Neuron (in vitro differentiated cells): ENCODE measurements at regions not wholly inside any gene's neighbourhood (a gene's known extent, or its start where the extent isn't known, plus 50 kb on each side); places are given as distances from the start of the nearest gene placed in this dataset.

ENCODE experiments used
- H2AFZ ChIP-seq: one replicate; pipeline ENCODE4 v1.6.1; 2013; ENCODE audit warnings: low read depth, mild to moderate bottlenecking, inconsistent platforms, low read length, moderate library complexity
- H3K27me3 ChIP-seq: one replicate; pipeline ENCODE4 v1.6.1; 2013; ENCODE audit warnings: low read length; ENCODE audit not compliant: insufficient read depth
- H3K36me3 ChIP-seq: one replicate; pipeline ENCODE4 v1.6.1; 2013; ENCODE audit warnings: low read length; ENCODE audit not compliant: insufficient read depth
- H3K4me1 ChIP-seq: one replicate; pipeline ENCODE4 v1.6.1; 2013; ENCODE audit warnings: low read length; ENCODE audit not compliant: insufficient read depth
- H3K4me3 ChIP-seq: 2 replicates; pipeline ENCODE4 v1.5.1; 2013; ENCODE audit warnings: mild to moderate bottlenecking, low read length, moderate library complexity
- H3K9me3 ChIP-seq: one replicate; pipeline ENCODE4 v1.6.1; 2013; ENCODE audit warnings: low read length

DNA sequence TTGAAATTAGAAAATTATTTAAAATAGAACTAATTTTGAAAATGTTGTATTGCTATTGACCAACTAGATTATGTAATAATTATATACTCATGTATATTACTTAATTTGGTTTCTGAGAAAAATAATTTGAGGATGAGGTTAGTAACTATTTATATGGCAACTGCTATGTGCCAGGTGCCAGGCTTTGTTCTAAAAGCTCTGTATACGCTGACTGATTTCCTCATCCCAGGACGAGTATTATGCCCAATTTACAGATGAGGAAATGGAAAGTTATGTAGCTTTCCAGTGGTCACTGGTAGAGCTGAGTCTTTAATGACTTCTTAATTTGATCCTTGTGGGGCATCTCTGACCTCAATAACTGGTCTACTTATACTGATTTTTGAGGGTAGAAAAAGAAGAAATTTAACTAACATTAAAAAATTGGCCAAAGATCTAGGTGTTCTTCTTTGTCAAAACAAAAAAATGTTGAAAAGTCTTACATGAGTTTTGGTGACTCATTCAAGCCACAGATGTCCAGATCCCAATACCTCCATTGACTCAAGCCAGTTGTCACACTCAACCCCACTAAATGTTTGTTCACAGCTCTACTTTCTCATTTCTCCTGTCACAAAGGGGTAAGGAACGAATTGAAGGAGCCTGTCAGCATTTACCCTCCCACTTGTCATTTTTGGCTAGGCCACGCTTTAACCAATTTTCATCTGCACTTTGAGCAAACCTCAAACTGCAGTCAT, 228.1 kb upstream of the MEF2C start:
- no peak overlapping the region for H3K4me3 ChIP-seq
- H3K4me1 ChIP-seq: no peaks in the 10 kb centered on the region
- H3K27me3 ChIP-seq: no peaks in the 10 kb centered on the region
- H3K36me3 ChIP-seq: no peaks in the 10 kb centered on the region
- H2AFZ ChIP-seq: no peak overlapping the region
- no peaks in the 10 kb centered on the region for H3K9me3 ChIP-seq

DNA sequence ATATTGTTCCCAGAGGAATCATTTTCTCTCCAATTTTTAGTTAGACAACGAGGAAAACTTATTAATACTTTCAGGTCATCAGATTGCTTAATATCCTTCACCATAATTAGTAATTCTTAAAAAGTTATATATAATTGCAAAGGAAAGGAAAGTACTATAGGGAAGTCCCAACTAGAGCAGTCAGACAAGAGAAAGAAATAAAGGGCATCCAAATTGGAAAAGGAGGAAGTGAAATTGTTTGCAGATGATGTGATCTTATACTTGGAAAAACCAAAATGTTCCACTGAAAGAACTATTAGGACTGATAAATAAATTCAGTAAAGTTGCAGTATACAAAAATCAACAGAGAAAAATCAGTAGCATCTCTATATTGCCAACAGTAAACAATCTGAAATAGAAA, 223.5 kb upstream of the MEF2C start:
- peaks cover 2% of the 10 kb centered on the region for H3K4me1 ChIP-seq
- H3K27me3 ChIP-seq: no peaks in the 10 kb centered on the region
- H3K36me3 ChIP-seq: no peaks in the 10 kb centered on the region
- H2AFZ ChIP-seq: no peak overlapping the region
- H3K9me3 ChIP-seq: no peaks in the 10 kb centered on the region
- H3K4me3 ChIP-seq: no peak overlapping the region

GRCh38 chr5:89105836-89106235, 222.9 kb upstream of the MEF2C start:
- Histone ChIP-seq H3K4me3 (no peak overlapping the region), H3K9me3 (no peaks in the 10 kb centered on the region), H3K4me1 (peaks cover 5% of the 10 kb centered on the region), H2AFZ (no peak overlapping the region), H3K27me3 (no peaks in the 10 kb centered on the region), H3K36me3 (no peaks in the 10 kb centered on the region)

DNA sequence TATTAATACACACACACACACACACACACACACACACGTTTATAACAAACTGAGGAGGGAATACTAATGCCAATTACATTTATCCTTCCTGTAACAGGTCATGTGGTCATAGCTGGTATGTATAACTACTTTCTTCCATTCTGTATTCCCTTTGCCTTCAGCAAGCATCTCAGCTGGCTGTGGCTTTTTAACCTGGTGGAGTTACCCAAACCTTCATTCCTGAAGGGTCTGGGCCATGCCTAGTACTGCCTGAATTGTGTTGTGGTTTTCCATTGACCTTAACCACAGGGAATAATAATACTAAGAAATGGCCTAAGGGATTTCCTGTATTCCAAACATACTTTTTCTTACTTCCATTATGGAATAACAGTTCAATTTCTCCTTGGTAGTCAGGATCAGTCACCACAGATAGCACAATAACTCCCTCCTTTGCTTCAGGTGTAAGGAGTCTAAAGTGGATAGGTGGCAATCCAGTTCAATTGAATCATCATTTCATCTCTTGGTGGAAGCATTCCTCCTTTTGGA, 222.2 kb upstream of the MEF2C start:
- H2AFZ ChIP-seq: no peak overlapping the region
- no peaks in the 10 kb centered on the region for H3K36me3 ChIP-seq
- H3K4me1 ChIP-seq: peaks cover 5% of the 10 kb centered on the region
- H3K27me3 ChIP-seq: no peaks in the 10 kb centered on the region
- no peaks in the 10 kb centered on the region for H3K9me3 ChIP-seq
- no peak overlapping the region for H3K4me3 ChIP-seq

- Histone ChIP-seq H3K27me3 (no peaks in the 10 kb centered on the region), H3K4me1 (peaks cover 5% of the 10 kb centered on the region), H2AFZ (no peak overlapping the region), H3K9me3 (no peaks in the 10 kb centered on the region), H3K4me3 (no peak overlapping the region), H3K36me3 (no peaks in the 10 kb centered on the region)
Measured at GRCh38 chr5:89098199-89098756, 215.3 kb upstream of the MEF2C start.

DNA sequence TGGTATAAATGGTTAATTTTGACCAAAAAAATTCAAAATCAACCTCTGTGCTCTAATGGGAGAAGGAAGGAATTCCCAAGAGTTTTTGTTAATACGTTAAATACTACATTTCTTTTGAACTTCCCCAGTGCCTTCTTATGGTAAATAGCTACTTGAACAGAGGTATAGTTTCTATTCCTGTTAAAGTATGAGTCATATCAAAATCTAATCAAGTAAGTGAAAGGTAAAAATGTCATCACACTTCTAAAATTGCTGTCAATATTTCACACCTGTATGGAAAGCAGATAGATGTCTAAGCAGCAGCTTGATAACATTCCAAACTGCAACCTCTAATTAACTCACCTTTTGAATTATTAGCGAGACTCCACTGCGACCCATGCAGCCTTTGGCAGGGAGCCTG, 214.1 kb upstream of the MEF2C start:
- H3K4me3 ChIP-seq: no peak overlapping the region
- no peaks in the 10 kb centered on the region for H3K27me3 ChIP-seq
- no peak overlapping the region for H2AFZ ChIP-seq
- no peaks in the 10 kb centered on the region for H3K9me3 ChIP-seq
- peaks cover 5% of the 10 kb centered on the region for H3K4me1 ChIP-seq
- no peaks in the 10 kb centered on the region for H3K36me3 ChIP-seq

DNA sequence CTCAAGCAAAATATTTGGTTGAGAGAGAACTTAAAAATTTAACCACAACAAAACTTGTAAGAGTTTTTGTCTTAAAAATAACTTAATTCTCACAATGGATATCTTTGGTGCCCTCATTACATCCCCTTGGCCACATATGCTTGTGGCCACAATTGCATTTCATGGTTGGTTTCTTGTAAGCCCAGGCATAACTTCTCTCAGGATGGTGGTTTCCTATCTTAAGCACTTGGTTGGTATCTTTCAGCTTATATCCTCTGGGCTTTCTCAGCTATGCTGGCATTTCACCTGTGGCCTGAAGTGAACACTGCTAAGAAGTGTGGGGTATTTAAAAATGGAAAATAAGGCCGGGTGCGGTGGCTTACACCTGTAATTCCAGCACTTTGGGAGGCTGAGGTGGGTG, 212.4 kb upstream of the MEF2C start:
- peaks cover 1% of the 10 kb centered on the region for H3K4me1 ChIP-seq
- H3K36me3 ChIP-seq: no peaks in the 10 kb centered on the region
- no peak overlapping the region for H2AFZ ChIP-seq
- no peaks in the 10 kb centered on the region for H3K27me3 ChIP-seq
- no peak overlapping the region for H3K4me3 ChIP-seq
- no peaks in the 10 kb centered on the region for H3K9me3 ChIP-seq

- H3K36me3 ChIP-seq: no peaks in the 10 kb centered on the region
Measured at GRCh38 chr5:89090037-89090436, 207.1 kb upstream of the MEF2C start.

GRCh38 chr5:89087551-89088318, 204.8 kb upstream of the MEF2C start:
- Histone ChIP-seq H3K9me3 (no peaks in the 10 kb centered on the region), H2AFZ (no peak overlapping the region), H3K4me1 (peaks cover 9% of the 10 kb centered on the region), H3K27me3 (no peaks in the 10 kb centered on the region), H3K36me3 (no peaks in the 10 kb centered on the region), H3K4me3 (no peak overlapping the region)

More at GRCh38 chr5:89090037-89090436, 207.1 kb upstream of the MEF2C start:
- Histone ChIP-seq H2AFZ (no peak overlapping the region), H3K9me3 (no peaks in the 10 kb centered on the region), H3K27me3 (no peaks in the 10 kb centered on the region), H3K4me1 (peaks cover 9% of the 10 kb centered on the region), H3K4me3 (no peak overlapping the region)

GRCh38 chr5:89087128-89087527, 204.1 kb upstream of the MEF2C start:
- H3K27me3 ChIP-seq: no peaks in the 10 kb centered on the region
- H3K4me1 ChIP-seq: peaks cover 9% of the 10 kb centered on the region
- H3K36me3 ChIP-seq: no peaks in the 10 kb centered on the region
- H3K9me3 ChIP-seq: no peaks in the 10 kb centered on the region
- no peak overlapping the region for H3K4me3 ChIP-seq
- no peak overlapping the region for H2AFZ ChIP-seq

DNA sequence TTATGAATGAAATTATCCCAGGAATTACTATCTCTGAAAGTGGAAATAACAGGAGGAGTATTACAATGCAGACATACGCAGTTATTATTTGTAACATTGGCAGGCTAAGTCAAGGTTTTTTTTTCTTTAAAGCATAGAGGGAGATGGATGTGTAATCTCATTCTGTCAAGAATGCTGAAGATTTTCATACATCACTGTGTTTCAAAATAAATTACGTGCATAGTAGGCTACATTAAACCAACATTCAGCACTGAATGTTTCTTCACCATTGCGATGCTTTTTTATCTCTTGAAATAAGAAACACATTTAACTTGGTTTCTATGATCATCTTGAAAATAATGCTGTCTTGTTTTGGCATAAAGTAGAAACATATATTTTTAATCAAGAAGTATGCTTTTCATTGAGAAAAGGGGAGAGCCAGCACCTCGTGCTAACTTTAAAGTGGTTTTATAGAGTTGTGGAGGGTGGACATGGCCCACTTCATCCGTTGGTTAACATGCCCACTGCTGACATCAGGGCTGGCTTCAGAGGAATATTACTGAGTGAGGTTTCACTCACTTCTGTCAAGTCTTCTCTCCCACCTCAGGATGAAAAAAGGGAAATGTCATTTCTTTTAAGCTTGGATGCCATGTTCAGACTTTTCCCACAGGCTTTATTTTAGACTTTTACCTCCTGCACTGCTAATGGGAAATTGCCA, 203.6 kb upstream of the MEF2C start:
- no peaks in the 10 kb centered on the region for H3K9me3 ChIP-seq
- H3K4me1 ChIP-seq: peaks cover 9% of the 10 kb centered on the region

GRCh38 chr5:89083791-89084190, 200.8 kb upstream of the MEF2C start:
- Histone ChIP-seq H3K36me3 (no peaks in the 10 kb centered on the region), H3K9me3 (no peaks in the 10 kb centered on the region), H2AFZ (no peak overlapping the region), H3K27me3 (no peaks in the 10 kb centered on the region), H3K4me1 (no peaks in the 10 kb centered on the region), H3K4me3 (no peak overlapping the region)

More for the DNA sequence above, 203.6 kb upstream of the MEF2C start:
- H3K27me3 ChIP-seq: no peaks in the 10 kb centered on the region
- H3K36me3 ChIP-seq: no peaks in the 10 kb centered on the region
- no peak overlapping the region for H2AFZ ChIP-seq
- no peak overlapping the region for H3K4me3 ChIP-seq

- Histone ChIP-seq H3K27me3 (no peaks in the 10 kb centered on the region), H3K9me3 (no peaks in the 10 kb centered on the region), H3K4me1 (no peaks in the 10 kb centered on the region), H3K4me3 (no peak overlapping the region), H2AFZ (no peak overlapping the region), H3K36me3 (no peaks in the 10 kb centered on the region)
Measured at GRCh38 chr5:89081360-89081759, 198.4 kb upstream of the MEF2C start.
